GM19351 (cell line): ENCODE measurements at regions not wholly inside any gene's neighbourhood (a gene's known extent, or its start where the extent isn't known, plus 50 kb on each side); places are given as distances from the start of the nearest gene placed in this dataset.

ENCODE experiments used
- ATAC-seq: cut with Tn5 transposase; IDR thresholded peaks from one replicate; pipeline ENCODE4 v1.9.1; 2021; ENCODE audit warnings: mild to moderate bottlenecking, moderate library complexity; ENCODE audit not compliant: unreplicated experiment

DNA sequence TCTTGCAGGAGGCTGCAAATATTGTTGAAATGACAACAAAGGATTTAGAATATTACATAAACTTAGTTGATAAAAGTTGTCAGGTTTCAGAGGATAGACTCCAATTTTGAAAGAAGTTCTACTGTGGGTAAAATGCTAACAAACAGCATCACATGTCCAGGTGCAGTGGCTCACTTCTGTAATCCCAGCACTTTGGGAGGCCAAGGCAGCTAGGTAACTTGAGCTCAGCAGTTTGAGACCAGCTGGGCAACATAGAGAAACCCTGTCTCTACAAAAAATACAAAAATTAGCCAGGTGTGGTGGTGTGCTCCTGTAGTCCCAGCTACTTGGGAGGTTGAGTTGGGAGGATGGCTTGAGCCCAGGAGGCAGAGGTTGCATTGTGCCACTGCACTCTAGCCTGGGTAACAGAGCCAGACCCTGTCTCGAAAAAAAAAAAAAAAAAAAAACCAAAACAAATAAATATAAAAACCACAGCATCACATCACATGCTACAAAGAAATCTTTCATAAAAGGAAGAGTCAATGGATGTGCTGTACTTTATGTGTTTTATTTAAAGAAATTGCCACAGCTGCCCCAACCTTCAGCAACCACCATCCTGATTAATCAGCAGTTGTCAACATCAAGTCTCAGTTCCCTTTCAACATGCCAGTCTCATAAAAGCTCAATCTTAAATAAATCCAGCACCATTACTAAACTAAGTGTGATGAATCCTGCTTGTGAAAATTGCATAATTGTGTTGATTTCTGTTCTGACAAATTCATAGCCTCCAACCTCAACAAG, 83.2 kb upstream of the MBL2 start:
- no peak for ATAC-seq

- no peak for ATAC-seq
Measured at GRCh38 chr10:52853704-52854103, 81.1 kb upstream of the MBL2 start.

- ATAC-seq: no peak
Measured at GRCh38 chr10:52836816-52837215, 64.2 kb upstream of the MBL2 start.
